Fibroblast of lung (primary cell): ENCODE measurements at regions not wholly inside any gene's neighbourhood (a gene's known extent, or its start where the extent isn't known, plus 50 kb on each side); places are given as distances from the start of the nearest gene placed in this dataset.
A peak's percentile ranks its signal among the peaks of the same experiment; 100 is the strongest.

Experiments used
- DNase-seq, 2 donors: peaks; one replicate each; pipeline versions ENCODE4 v3.0.0 to v3.0.0-alpha.2; 2010; ENCODE audit warnings: low read depth in 2 of 2
- H2AFZ ChIP-seq: 2 replicates; pipeline ENCODE4 v1.5.1; 2012; ENCODE audit warnings: low read length, control low read depth, inconsistent platforms
- H3K27ac ChIP-seq: 2 replicates; pipeline ENCODE4 v1.5.1; 2011; ENCODE audit warnings: low read length, control low read depth; ENCODE audit not compliant: insufficient read depth
- H3K27me3 ChIP-seq: 2 replicates; pipeline ENCODE4 v1.5.1; 2011; ENCODE audit warnings: mild to moderate bottlenecking, low read length; ENCODE audit not compliant: control insufficient read depth, insufficient read depth
- H3K36me3 ChIP-seq: 2 replicates; pipeline ENCODE4 v1.5.1; 2011; ENCODE audit warnings: low read length; ENCODE audit not compliant: control insufficient read depth, insufficient read depth
- H3K4me1 ChIP-seq: 2 replicates; pipeline ENCODE4 v1.5.1; 2011; ENCODE audit warnings: low read length; ENCODE audit not compliant: control insufficient read depth, insufficient read depth; ENCODE audit errors: extremely low read depth
- H3K4me2 ChIP-seq: 2 replicates; pipeline ENCODE4 v1.5.1; 2011; ENCODE audit warnings: low read length, control low read depth; ENCODE audit not compliant: insufficient read depth; ENCODE audit errors: extremely low read depth
- H3K4me3 ChIP-seq, 4 experiments: fragments of 200-600 bp in 1 of 4; sonication (generic) in 1 of 4; replicated peaks in 1 of 4; 2 replicates each; pipeline ENCODE4 v1.5.1; 2011 to 2016; ENCODE audit warnings: low read length in 4 of 4, low read depth in 3 of 4, mild to moderate bottlenecking in 3 of 4, control low read depth in 2 of 4, inconsistent platforms in 1 of 4, mixed read lengths in 1 of 4; ENCODE audit not compliant: insufficient read depth in 1 of 4; ENCODE audit errors: control extremely low read depth in 1 of 4
- H3K79me2 ChIP-seq: 2 replicates; pipeline ENCODE4 v1.5.1; 2012; ENCODE audit warnings: mild to moderate bottlenecking, low read length, inconsistent platforms; ENCODE audit not compliant: control insufficient read depth, insufficient read depth
- H3K9ac ChIP-seq: 2 replicates; pipeline ENCODE4 v1.5.1; 2011; ENCODE audit warnings: mild to moderate bottlenecking, low read length, control low read depth; ENCODE audit not compliant: insufficient read depth
- H3K9me3 ChIP-seq: 2 replicates; pipeline ENCODE4 v1.5.1; 2012; ENCODE audit warnings: low read depth, low read length; ENCODE audit not compliant: control insufficient read depth, insufficient read depth
- H4K20me1 ChIP-seq: 2 replicates; pipeline ENCODE4 v1.5.1; 2011; ENCODE audit warnings: low read length; ENCODE audit not compliant: control insufficient read depth, insufficient read depth; ENCODE audit errors: extremely low read depth
- EZH2 ChIP-seq: IDR thresholded peaks from 2 replicates; pipeline ENCODE4 v1.5.1; 2012; ENCODE audit warnings: low read length, control low read depth, mild to moderate bottlenecking; ENCODE audit errors: missing control alignments
- TF ChIP-seq, protein P1 (sequence below), 2 donors: IDR thresholded peaks in 1 of 2; conservative IDR thresholded peaks in 1 of 2; 1 replicate in 1 of 2; 2 replicates in 1 of 2; pipeline ENCODE4 v1.5.1; 2011 to 2012; ENCODE audit warnings: low read length in 2 of 2, control low read depth in 1 of 2, inconsistent platforms in 1 of 2, low read depth in 1 of 2, mild to moderate bottlenecking in 1 of 2

DNA sequence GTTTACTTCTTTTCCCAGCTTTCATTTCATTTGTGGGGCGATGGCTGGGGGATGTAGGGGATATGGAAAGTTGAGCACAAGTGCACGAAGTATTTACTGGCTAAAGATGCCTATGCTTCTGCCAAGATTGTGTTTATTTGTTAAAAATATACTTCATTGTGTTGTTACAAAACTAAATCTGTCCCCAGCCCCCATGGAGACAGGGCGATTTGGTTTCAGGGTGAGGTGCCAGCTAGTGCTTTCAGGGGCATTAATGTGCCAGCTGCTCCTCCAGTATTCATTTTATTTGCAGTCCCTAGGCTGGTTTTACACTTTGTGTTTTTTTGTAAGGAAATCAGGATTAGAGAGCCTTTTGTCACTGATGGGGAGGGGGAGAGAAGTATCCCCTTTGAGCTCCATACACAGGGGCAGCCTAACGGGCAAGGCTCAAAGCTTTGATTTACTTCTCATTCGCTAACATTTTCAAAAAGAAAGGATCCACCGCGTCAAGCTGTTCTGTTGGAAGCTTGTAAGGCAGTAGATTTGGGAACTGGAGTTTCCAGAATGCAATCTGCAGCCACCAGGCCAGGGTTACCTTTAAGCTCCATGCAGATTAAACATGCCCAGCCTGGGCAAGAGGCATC, 198.7 kb upstream of the PLEKHG7 start:
- TF ChIP-seq, protein P1, sequence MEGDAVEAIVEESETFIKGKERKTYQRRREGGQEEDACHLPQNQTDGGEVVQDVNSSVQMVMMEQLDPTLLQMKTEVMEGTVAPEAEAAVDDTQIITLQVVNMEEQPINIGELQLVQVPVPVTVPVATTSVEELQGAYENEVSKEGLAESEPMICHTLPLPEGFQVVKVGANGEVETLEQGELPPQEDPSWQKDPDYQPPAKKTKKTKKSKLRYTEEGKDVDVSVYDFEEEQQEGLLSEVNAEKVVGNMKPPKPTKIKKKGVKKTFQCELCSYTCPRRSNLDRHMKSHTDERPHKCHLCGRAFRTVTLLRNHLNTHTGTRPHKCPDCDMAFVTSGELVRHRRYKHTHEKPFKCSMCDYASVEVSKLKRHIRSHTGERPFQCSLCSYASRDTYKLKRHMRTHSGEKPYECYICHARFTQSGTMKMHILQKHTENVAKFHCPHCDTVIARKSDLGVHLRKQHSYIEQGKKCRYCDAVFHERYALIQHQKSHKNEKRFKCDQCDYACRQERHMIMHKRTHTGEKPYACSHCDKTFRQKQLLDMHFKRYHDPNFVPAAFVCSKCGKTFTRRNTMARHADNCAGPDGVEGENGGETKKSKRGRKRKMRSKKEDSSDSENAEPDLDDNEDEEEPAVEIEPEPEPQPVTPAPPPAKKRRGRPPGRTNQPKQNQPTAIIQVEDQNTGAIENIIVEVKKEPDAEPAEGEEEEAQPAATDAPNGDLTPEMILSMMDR (conservative IDR thresholded peaks at IDR 0.05 in 1 of 2, IDR thresholded peaks at IDR 0.05 in 1 of 2; ENCODE audit: low read depth in 1 of 2, low read length in 2 of 2), result no peak
- no peak for TF ChIP-seq EZH2
- no peak overlapping the region for H3K9ac ChIP-seq
- no peaks in the 10 kb centered on the region for H3K36me3 ChIP-seq
- no peak for DNase-seq
- H3K79me2 ChIP-seq, result no peaks in the 10 kb centered on the region
- peak overlapping the region; percentile 46 for H2AFZ ChIP-seq
- peak overlapping the region; percentile 4 for H3K27ac ChIP-seq
- peaks cover 12% of the 10 kb centered on the region for H3K4me1 ChIP-seq
- H3K4me3 ChIP-seq, result peak overlapping the region in 1 of 4 experiments; percentile 3
- H3K9me3 ChIP-seq, result no peaks in the 10 kb centered on the region
- peak overlapping the region; percentile 86 for H3K4me2 ChIP-seq
- no peaks in the 10 kb centered on the region for H4K20me1 ChIP-seq
- no peaks in the 10 kb centered on the region for H3K27me3 ChIP-seq

DNA sequence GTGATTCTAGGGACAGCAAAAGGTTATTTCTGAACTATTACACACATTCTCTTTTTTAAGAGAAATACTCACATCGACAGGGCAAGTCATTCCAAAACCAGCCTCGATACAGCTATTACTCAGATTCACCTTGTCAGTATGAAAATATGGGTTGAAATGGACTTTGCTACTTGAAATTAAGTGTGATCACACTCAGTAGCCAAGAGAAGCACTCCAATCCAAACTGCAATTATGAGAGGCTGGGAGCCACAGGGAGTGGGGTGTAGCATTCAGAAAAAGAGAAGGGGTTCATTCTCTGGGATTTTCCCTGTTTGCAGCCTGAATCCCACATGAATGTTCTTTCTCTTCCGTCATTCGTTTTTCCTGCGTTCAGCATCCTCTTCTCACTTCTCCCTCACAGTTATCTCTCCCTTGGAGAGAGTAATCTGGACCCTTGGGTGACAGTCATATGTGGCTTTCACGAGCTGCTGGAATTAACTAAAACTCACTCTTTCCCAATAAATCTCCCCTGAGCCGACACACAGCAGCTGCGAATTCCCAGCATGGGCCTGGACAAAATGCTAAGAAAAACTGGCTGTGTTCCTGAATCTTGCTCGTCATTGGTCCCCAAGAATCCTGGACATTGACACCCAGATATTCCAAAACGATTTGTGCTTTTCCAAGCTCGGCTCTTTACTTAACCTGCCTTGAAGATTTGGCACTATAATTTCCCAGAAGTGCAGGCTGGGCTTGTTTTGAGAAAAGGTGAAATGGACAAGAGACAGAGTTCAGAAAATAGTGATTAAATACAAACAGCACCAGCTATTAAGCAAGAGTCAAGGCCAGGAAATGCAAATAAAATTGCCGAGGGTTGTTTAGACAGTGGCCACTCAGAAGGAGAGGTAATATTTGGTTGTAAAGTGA, 199.5 kb upstream of the PLEKHG7 start:
- Histone ChIP-seq H3K9me3 (no peaks in the 10 kb centered on the region), H3K4me1 (peaks cover 12% of the 10 kb centered on the region), H3K27me3 (no peaks in the 10 kb centered on the region), H3K79me2 (no peaks in the 10 kb centered on the region), H3K27ac (no peak overlapping the region), H4K20me1 (no peaks in the 10 kb centered on the region), H3K4me2 (peak overlapping the region; percentile 86), H3K36me3 (no peaks in the 10 kb centered on the region), H3K9ac (no peak overlapping the region), H3K4me3 (peak overlapping the region in 1 of 4 experiments; percentile 3), H2AFZ (peak overlapping the region; percentile 46)
- TF ChIP-seq, protein P1 (conservative IDR thresholded peaks at IDR 0.05 in 1 of 2, IDR thresholded peaks at IDR 0.05 in 1 of 2; ENCODE audit: low read depth in 1 of 2, low read length in 2 of 2), result no peak
- TF ChIP-seq EZH2, result no peak
- peak in 1 of 2 donors; percentile 33 for DNase-seq

DNA sequence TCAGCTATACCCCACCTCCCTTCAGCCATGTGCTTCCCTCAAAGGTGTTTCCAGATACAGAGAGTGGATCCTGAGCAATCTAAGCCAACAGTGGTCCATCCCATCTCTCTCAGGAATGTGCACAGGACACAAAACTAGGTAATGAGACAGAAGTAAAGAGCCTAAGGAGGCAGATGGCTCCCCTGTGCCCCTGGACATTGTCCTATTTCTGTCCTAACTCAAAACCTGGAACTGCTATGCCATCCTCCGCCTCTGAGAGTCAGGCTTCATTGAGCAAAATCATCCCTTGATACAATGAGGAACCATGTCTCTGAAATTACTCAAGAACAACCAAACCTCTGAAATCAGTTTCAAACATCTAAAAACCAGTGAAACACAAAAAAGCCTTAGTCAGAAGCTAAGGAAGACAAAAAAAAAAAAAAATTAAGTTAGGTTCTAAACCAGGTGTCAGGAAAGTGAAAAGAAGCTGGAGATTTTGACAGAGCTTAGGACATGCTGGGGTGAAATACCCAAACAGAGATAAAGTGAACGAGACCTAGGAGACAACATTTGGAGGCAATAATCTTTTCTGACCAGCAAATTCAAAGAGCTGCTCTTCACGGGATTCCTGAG, 200.3 kb upstream of the PLEKHG7 start:
- Histone ChIP-seq H3K4me2 (no peak overlapping the region), H4K20me1 (no peaks in the 10 kb centered on the region), H3K27me3 (no peaks in the 10 kb centered on the region), H2AFZ (no peak overlapping the region), H3K27ac (no peak overlapping the region), H3K9ac (no peak overlapping the region), H3K9me3 (no peaks in the 10 kb centered on the region), H3K36me3 (no peaks in the 10 kb centered on the region), H3K4me3 (no peak overlapping the region), H3K4me1 (peaks cover 12% of the 10 kb centered on the region), H3K79me2 (no peaks in the 10 kb centered on the region)
- DNase-seq, result peak in 1 of 2 donors; percentile 24
- TF ChIP-seq, protein P1 (conservative IDR thresholded peaks at IDR 0.05 in 1 of 2, IDR thresholded peaks at IDR 0.05 in 1 of 2; ENCODE audit: low read depth in 1 of 2, low read length in 2 of 2), result peak in 1 of 2 donors; percentile 29
- no peak for TF ChIP-seq EZH2
